Mammary epithelial cell (primary cell): ENCODE measurements at regions not wholly inside any gene's neighbourhood (a gene's known extent, or its start where the extent isn't known, plus 50 kb on each side); places are given as distances from the start of the nearest gene placed in this dataset.
A peak's percentile ranks its signal among the peaks of the same experiment; 100 is the strongest.

Experiments used
- EZH2 ChIP-seq: IDR thresholded peaks from 2 replicates; pipeline ENCODE4 v1.6.1; 2012; ENCODE audit warnings: low read length, inconsistent platforms, borderline replicate concordance
- TF ChIP-seq, protein P1 (sequence below), 2 donors: IDR thresholded peaks in 1 of 2; conservative IDR thresholded peaks in 1 of 2; 2 replicates each; pipeline ENCODE4 v1.5.1; 2011 to 2012; ENCODE audit warnings: inconsistent platforms in 2 of 2, low read length in 2 of 2, mild to moderate bottlenecking in 2 of 2, control low read depth in 1 of 2, low read depth in 1 of 2; ENCODE audit not compliant: insufficient read depth in 1 of 2; ENCODE audit errors: extremely low read depth in 1 of 2

DNA sequence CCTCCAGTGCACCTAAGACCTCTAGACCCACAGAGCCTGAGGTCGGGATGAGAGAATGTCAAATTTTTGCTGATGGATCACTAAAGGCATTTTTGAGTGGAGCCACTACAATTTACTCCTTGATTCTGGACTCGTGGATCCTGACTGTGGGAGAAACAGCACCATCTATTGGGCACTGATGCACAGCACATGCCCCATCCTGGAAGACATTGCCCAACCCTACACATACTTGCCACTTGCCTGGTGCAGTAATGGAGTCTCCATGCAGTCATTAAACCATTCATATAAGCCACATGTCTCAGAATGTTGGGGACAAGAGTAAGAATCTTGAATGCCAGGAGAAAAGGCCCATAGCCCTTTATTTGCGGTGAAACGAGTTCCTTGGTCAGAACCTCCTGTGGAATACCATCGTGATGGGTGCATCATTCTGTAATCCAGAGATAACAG lies 103.9 kb downstream of the GGTLC2 start:
- TF ChIP-seq, protein P1, sequence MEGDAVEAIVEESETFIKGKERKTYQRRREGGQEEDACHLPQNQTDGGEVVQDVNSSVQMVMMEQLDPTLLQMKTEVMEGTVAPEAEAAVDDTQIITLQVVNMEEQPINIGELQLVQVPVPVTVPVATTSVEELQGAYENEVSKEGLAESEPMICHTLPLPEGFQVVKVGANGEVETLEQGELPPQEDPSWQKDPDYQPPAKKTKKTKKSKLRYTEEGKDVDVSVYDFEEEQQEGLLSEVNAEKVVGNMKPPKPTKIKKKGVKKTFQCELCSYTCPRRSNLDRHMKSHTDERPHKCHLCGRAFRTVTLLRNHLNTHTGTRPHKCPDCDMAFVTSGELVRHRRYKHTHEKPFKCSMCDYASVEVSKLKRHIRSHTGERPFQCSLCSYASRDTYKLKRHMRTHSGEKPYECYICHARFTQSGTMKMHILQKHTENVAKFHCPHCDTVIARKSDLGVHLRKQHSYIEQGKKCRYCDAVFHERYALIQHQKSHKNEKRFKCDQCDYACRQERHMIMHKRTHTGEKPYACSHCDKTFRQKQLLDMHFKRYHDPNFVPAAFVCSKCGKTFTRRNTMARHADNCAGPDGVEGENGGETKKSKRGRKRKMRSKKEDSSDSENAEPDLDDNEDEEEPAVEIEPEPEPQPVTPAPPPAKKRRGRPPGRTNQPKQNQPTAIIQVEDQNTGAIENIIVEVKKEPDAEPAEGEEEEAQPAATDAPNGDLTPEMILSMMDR (conservative IDR thresholded peaks at IDR 0.05 in 1 of 2, IDR thresholded peaks at IDR 0.05 in 1 of 2; ENCODE audit: extremely low read depth in 1 of 2, insufficient read depth in 1 of 2, low read depth in 1 of 2, low read length in 2 of 2): peak; percentile 72 to 81
- TF ChIP-seq EZH2: no peak
